CD4-positive, alpha-beta T cell (primary cell): ENCODE measurements at regions not wholly inside any gene's neighbourhood (a gene's known extent, or its start where the extent isn't known, plus 50 kb on each side); places are given as distances from the start of the nearest gene placed in this dataset.

Source experiments
- ATAC-seq: fragments of 200-7000 bp; cut with Tn5 transposase; one replicate; pipeline ENCODE4 v1.10.0; 2022; ENCODE audit warnings: mild to moderate bottlenecking; ENCODE audit not compliant: poor library complexity
- CTCF ChIA-PET: fragments of 350-600 bp; sonication (Branson Sonifier 250); formaldehyde crosslinking; loops from one replicate; lab custom pipeline; 2021; ENCODE audit warnings: antibody characterized with exemption, inconsistent platforms; lab: Charles Lee
- POLR2A ChIA-PET: fragments of 350-600 bp; sonication (Branson Sonifier 250); formaldehyde crosslinking; loops from one replicate; lab custom pipeline; 2021; ENCODE audit warnings: antibody characterized with exemption, inconsistent platforms; lab: Charles Lee
- DNase-seq, 14 experiments: peaks; one replicate each; pipeline ENCODE4 v3.0.0-alpha.2; 2013 to 2020; ENCODE audit warnings: mixed read lengths in 2 of 14
- H3K27ac ChIP-seq, 2 donors: one replicate each; pipeline versions ENCODE4 v1.5.1 to v1.7.0; 2013; ENCODE audit warnings: low read length in 2 of 2, low read depth in 1 of 2, mild to moderate bottlenecking in 1 of 2
- H3K27me3 ChIP-seq, 2 experiments: 1 replicate in 1 of 2; 2 replicates in 1 of 2; pipeline versions ENCODE4 v1.6.1 to v1.7.0; 2013; ENCODE audit warnings: low read length in 2 of 2, control low read depth in 1 of 2, mild to moderate bottlenecking in 1 of 2, moderate library complexity in 1 of 2; ENCODE audit not compliant: insufficient read depth in 2 of 2, control insufficient read depth in 1 of 2
- H3K36me3 ChIP-seq: one replicate; pipeline ENCODE4 v1.6.1; 2013; ENCODE audit warnings: low read length, control low read depth; ENCODE audit not compliant: insufficient read depth
- H3K4me1 ChIP-seq: one replicate; pipeline ENCODE4 v1.6.1; 2013; ENCODE audit warnings: low read length, control low read depth; ENCODE audit not compliant: insufficient read depth
- H3K4me3 ChIP-seq: one replicate; pipeline ENCODE4 v1.5.1; 2013; ENCODE audit warnings: mild to moderate bottlenecking, low read length, moderate library complexity
- H3K9me3 ChIP-seq, 2 experiments: 1 replicate in 1 of 2; 2 replicates in 1 of 2; pipeline versions ENCODE4 v1.6.1 to v1.7.0; 2013; ENCODE audit warnings: low read length in 2 of 2, mild to moderate bottlenecking in 2 of 2, control low read depth in 1 of 2, moderate library complexity in 1 of 2; ENCODE audit not compliant: control insufficient read depth in 1 of 2, insufficient read depth in 1 of 2
- H3K27ac Mint-ChIP-seq: one replicate; pipeline ENCODE4 v1.8.0; 2020; ENCODE audit warnings: mixed read lengths
- H3K27me3 Mint-ChIP-seq: one replicate; pipeline ENCODE4 v1.8.0; 2021; ENCODE audit warnings: mixed read lengths
- H3K36me3 Mint-ChIP-seq: one replicate; pipeline ENCODE4 v1.8.0; 2021; ENCODE audit warnings: low read depth, mixed read lengths
- H3K4me1 Mint-ChIP-seq: one replicate; pipeline ENCODE4 v1.8.0; 2021; ENCODE audit warnings: low read depth, mixed read lengths
- H3K4me3 Mint-ChIP-seq: one replicate; pipeline ENCODE4 v1.8.0; 2020; ENCODE audit warnings: mild to moderate bottlenecking, mixed read lengths
- H3K9me3 Mint-ChIP-seq: one replicate; pipeline ENCODE4 v1.8.0; 2020; ENCODE audit warnings: mixed read lengths
- CTCF ChIP-seq: fragments of 200-600 bp; IDR thresholded peaks from one replicate; pipeline ENCODE4 v1.8.0; 2022; ENCODE audit warnings: antibody characterized with exemption, mild to moderate bottlenecking
- intact Hi-C, 2 experiments: fragments of 100-400 bp; cut with DNase I in 1 of 2; cut with micrococcal nuclease in 1 of 2; formaldehyde crosslinking; loops; one replicate each; pipeline versions ENCODE4 v1.15.1 to v1.9.0; 2023 to 2025; cut with DNase I, micrococcal nuclease

- Mint-ChIP-seq H3K4me1 (no peaks in the 10 kb centered on the region), H3K9me3 (peaks cover 3% of the 10 kb centered on the region), H3K4me3 (no peak overlapping the region), H3K36me3 (no peaks in the 10 kb centered on the region), H3K27ac (no peak overlapping the region), H3K27me3 (peaks cover 14% of the 10 kb centered on the region)
- H3K36me3 ChIP-seq, result no peaks in the 10 kb centered on the region
- H3K27ac ChIP-seq, result no peak overlapping the region
- no peak overlapping the region for H3K4me3 ChIP-seq
- ATAC-seq (no peak), DNase-seq (no peak)
- no peaks in the 10 kb centered on the region for H3K9me3 ChIP-seq
- TF ChIP-seq CTCF, result no peak
- ChIA-PET POLR2A (interaction anchor here (0.6 kb wide), 1 partner anchor 142 kb away, joined by 3 read pairs; no protein-coding TSS in a partner anchor), CTCF (no interaction called here)
- no peaks in the 10 kb centered on the region for H3K4me1 ChIP-seq
- H3K27me3 ChIP-seq, result no peaks in the 10 kb centered on the region
- intact Hi-C loops, result no loop called here
These were observed 122.2 kb upstream of the MYLIP start for GRCh38 chr6:16006681-16007080.

DNA sequence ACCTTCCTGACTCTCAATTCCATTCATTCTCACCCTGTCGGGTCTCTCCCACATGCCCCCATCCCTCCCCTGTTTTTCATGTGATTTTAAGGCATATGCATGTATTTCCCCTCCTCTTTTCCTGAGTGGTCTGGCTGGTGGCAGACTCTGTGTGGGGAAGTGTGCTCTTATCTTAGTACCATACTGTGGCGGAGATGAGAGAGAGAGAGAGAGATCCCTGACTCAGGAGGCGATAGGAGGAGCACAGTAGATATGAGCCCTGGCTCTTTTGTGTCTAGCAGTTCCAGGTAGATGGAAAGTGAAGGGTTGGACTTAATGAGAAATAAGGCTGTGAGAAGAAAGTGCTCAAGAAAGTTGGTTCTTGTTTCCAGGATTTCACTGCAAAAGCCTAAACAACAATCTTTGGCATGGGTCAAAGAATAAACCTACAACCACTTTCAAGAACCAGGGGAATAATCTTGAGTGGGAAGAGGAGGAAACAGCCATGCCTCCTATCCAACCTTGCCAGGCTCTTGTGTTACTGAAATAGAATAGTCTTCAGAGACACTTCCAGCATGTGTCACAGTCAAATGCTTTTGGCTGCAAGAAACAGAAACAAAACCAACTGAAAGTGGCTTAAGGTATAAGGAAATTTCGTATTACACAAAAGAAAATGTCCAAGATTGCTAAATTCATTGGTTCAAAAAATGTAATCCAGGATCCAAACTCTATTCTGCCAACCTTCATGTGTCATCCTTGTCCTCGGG is 123.8 kb upstream of the MYLIP start:
- ATAC-seq (no peak), DNase-seq (no peak)
- POLR2A ChIA-PET, result no interaction called here
- Histone ChIP-seq H3K27ac (no peak overlapping the region), H3K36me3 (no peaks in the 10 kb centered on the region), H3K9me3 (no peaks in the 10 kb centered on the region), H3K4me1 (no peaks in the 10 kb centered on the region), H3K27me3 (no peaks in the 10 kb centered on the region), H3K4me3 (no peak overlapping the region)
- no peaks in the 10 kb centered on the region for H3K4me1 Mint-ChIP-seq
- no peak for TF ChIP-seq CTCF
- CTCF ChIA-PET, result no interaction called here
- H3K36me3 Mint-ChIP-seq, result no peaks in the 10 kb centered on the region
- peaks cover 3% of the 10 kb centered on the region for H3K9me3 Mint-ChIP-seq
- no peak overlapping the region for H3K4me3 Mint-ChIP-seq
- no peak overlapping the region for H3K27ac Mint-ChIP-seq
- intact Hi-C loops, result no loop called here
- peaks cover 14% of the 10 kb centered on the region for H3K27me3 Mint-ChIP-seq

GRCh38 chr6:16003197-16003491 is 125.7 kb upstream of the MYLIP start:
- Histone ChIP-seq H3K4me3 (no peak overlapping the region), H3K27me3 (no peaks in the 10 kb centered on the region), H3K9me3 (no peaks in the 10 kb centered on the region), H3K4me1 (no peaks in the 10 kb centered on the region), H3K36me3 (no peaks in the 10 kb centered on the region), H3K27ac (no peak overlapping the region)
- CTCF ChIA-PET, result no interaction called here
- DNase-seq, result no peak
- Mint-ChIP-seq H3K36me3 (no peaks in the 10 kb centered on the region), H3K9me3 (no peaks in the 10 kb centered on the region), H3K27ac (no peak overlapping the region), H3K4me3 (no peak overlapping the region), H3K4me1 (no peaks in the 10 kb centered on the region), H3K27me3 (peaks cover 18% of the 10 kb centered on the region)
- TF ChIP-seq CTCF, result no peak
- ATAC-seq, result no peak
- POLR2A ChIA-PET, result no interaction called here
- intact Hi-C loops, result no loop called here
